ENCODE measurements at regions not wholly inside any gene's neighbourhood (a gene's known extent, or its start where the extent isn't known, plus 50 kb on each side); places are given as distances from the start of the nearest gene placed in this dataset.

DNA sequence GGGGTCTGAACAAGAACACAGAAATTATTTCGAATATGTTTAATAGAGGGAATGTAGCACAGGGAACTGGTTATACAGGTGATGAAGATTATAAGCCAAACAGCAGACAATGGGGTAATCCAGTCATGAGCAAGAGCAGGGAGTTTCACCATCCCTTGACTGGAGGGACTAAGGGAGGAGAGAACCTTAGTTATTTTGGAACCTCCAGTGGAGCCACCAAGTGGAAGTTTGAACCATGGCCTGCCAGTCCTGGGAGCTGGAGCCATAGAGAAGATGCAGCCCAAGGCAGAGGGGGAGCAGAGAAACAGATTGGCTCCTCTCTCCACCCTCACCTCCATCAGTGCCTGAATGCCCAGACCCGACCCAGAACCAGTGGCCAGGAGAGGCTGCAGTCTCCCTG, 264.6 kb upstream of the RASGEF1B start:
- in situ Hi-C loops (cut with MboI): no loop called here
- intact Hi-C loops (cut with micrococcal nuclease; ENCODE audit: unreplicated experiment): no loop called here
- Histone ChIP-seq H3K4me1 (ENCODE audit: control insufficient read depth, insufficient read depth, low read length) (no peaks in the 10 kb centered on the region), H3K4me3 (no peak overlapping the region), H3K36me3 (ENCODE audit: control insufficient read depth in 2 of 2, insufficient read depth in 2 of 2, low read length in 1 of 2) (no peaks in the 10 kb centered on the region), H3K4me2 (ENCODE audit: control insufficient read depth, insufficient read depth) (no peak overlapping the region), H2AFZ (ENCODE audit: control insufficient read depth, low read depth, low read length) (no peak overlapping the region), H4K20me1 (ENCODE audit: control insufficient read depth, insufficient read depth) (no peaks in the 10 kb centered on the region), H3K79me2 (ENCODE audit: control insufficient read depth, insufficient read depth, low read length) (no peaks in the 10 kb centered on the region), H3K27ac (ENCODE audit: control insufficient read depth, insufficient read depth) (no peak overlapping the region), H3K27me3 (replicated peaks in 1 of 2; ENCODE audit: control insufficient read depth in 2 of 2, insufficient read depth in 2 of 2, low read length in 1 of 2) (no peaks in the 10 kb centered on the region), H3K9me3 (replicated peaks; ENCODE audit: control insufficient read depth, insufficient read depth, low read length) (no peaks in the 10 kb centered on the region), H3K9ac (ENCODE audit: control insufficient read depth, insufficient read depth, low read length) (no peak overlapping the region)
- SMC1A ChIA-PET (ENCODE audit: uncharacterized antibody, unreplicated experiment): interaction anchor here (1.0 kb wide), 1 partner anchor 9 kb away, joined by 4 read pairs; no protein-coding TSS in a partner anchor
- DNase-seq (ENCODE audit: low read depth, low spot score): no peak
- no TSS peak for BruUV-seq (replicated peaks)
- no peak for ATAC-seq
- FAIRE-seq: no peak
- RAD21 ChIA-PET (ENCODE audit: unreplicated experiment): interaction anchor here (0.9 kb wide), 1 partner anchor 269 kb away, joined by 3 read pairs; no protein-coding TSS in a partner anchor
- POLR2A ChIA-PET: no interaction called here
- 0% methylated on average over 2 of the region's 2 CpGs for WGBS (ENCODE audit: insufficient coverage, insufficient replicate concordance, low lambda C conversion rate, missing lambda C conversion rate)
- CTCF ChIA-PET: interaction anchor here (1.6 kb wide), 1 partner anchor 269 kb away, joined by 5 read pairs; no protein-coding TSS in a partner anchor
- TF ChIP-seq PKNOX1 (IDR thresholded peaks at IDR 0.05) (no peak), ETV6 (conservative IDR thresholded peaks at IDR 0.05 in 1 of 2, IDR thresholded peaks at IDR 0.05 in 1 of 2; ENCODE audit: borderline replicate concordance in 1 of 2, low read depth in 1 of 2) (no peak), SUZ12 (IDR thresholded peaks at IDR 0.05; ENCODE audit: unreplicated experiment) (no peak), STAT3 (IDR thresholded peaks at IDR 0.05; ENCODE audit: low read depth, low read length) (no peak), ZBTB40 (IDR thresholded peaks at IDR 0.05; ENCODE audit: borderline replicate concordance) (no peak), BCL11A (IDR thresholded peaks at IDR 0.05; ENCODE audit: low read depth, low read length) (no peak), LARP7 (IDR thresholded peaks at IDR 0.05) (no peak), ZNF24 (IDR thresholded peaks at IDR 0.05) (no peak), NR2C1 (IDR thresholded peaks at IDR 0.05) (no peak)
- TF ChIP-seq, protein P1, sequence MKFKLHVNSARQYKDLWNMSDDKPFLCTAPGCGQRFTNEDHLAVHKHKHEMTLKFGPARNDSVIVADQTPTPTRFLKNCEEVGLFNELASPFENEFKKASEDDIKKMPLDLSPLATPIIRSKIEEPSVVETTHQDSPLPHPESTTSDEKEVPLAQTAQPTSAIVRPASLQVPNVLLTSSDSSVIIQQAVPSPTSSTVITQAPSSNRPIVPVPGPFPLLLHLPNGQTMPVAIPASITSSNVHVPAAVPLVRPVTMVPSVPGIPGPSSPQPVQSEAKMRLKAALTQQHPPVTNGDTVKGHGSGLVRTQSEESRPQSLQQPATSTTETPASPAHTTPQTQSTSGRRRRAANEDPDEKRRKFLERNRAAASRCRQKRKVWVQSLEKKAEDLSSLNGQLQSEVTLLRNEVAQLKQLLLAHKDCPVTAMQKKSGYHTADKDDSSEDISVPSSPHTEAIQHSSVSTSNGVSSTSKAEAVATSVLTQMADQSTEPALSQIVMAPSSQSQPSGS (IDR thresholded peaks at IDR 0.05; ENCODE audit: low read length): no peak
- TF ChIP-seq, protein P2, sequence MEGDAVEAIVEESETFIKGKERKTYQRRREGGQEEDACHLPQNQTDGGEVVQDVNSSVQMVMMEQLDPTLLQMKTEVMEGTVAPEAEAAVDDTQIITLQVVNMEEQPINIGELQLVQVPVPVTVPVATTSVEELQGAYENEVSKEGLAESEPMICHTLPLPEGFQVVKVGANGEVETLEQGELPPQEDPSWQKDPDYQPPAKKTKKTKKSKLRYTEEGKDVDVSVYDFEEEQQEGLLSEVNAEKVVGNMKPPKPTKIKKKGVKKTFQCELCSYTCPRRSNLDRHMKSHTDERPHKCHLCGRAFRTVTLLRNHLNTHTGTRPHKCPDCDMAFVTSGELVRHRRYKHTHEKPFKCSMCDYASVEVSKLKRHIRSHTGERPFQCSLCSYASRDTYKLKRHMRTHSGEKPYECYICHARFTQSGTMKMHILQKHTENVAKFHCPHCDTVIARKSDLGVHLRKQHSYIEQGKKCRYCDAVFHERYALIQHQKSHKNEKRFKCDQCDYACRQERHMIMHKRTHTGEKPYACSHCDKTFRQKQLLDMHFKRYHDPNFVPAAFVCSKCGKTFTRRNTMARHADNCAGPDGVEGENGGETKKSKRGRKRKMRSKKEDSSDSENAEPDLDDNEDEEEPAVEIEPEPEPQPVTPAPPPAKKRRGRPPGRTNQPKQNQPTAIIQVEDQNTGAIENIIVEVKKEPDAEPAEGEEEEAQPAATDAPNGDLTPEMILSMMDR (IDR thresholded peaks at IDR 0.05 in 2 of 3, conservative IDR thresholded peaks at IDR 0.05 in 1 of 3; ENCODE audit: control insufficient read depth in 2 of 3, extremely low read depth in 1 of 3, insufficient read depth in 1 of 3, low read depth in 3 of 3, low read length in 3 of 3): no peak

Data from GM12878 (cell line).